PC-3 (cell line): ENCODE measurements at regions not wholly inside any gene's neighbourhood (a gene's known extent, or its start where the extent isn't known, plus 50 kb on each side); places are given as distances from the start of the nearest gene placed in this dataset.

Source experiments
- ATAC-seq: fragments of 200-7000 bp; cut with Tn5 transposase; 2 replicates; pipeline ENCODE4 v1.9.1; 2020; ENCODE audit warnings: mild to moderate bottlenecking, moderate library complexity
- BruUV-seq: library from RNA; stranded (reverse); fragments of 400-500 nt; replicated peaks from 2 replicates; lab custom pipeline; 2021; lab: Mats Ljungman, UMichigan
- CTCF ChIA-PET: fragments of 300-600 bp; sonication (Branson Sonifier 250); formaldehyde crosslinking; loops from one replicate; lab custom pipeline; 2022; ENCODE audit warnings: antibody characterized with exemption; lab: Charles Lee
- POLR2A ChIA-PET: fragments of 300-600 bp; sonication (Branson Sonifier 250); formaldehyde crosslinking; loops from one replicate; lab custom pipeline; 2022; ENCODE audit warnings: antibody characterized with exemption; ENCODE audit not compliant: unreplicated experiment; lab: Charles Lee
- DNase-seq: peaks from one replicate; pipeline ENCODE4 v3.0.0-alpha.2; 2015
- H2AFZ ChIP-seq: fragments of 300-600 bp; sonication (generic); 2 replicates; pipeline ENCODE4 v1.6.0; 2016; ENCODE audit warnings: antibody characterized with exemption, low read length
- H3F3A ChIP-seq: fragments of 300-600 bp; sonication (generic); one replicate; pipeline ENCODE4 v1.6.0; 2017; ENCODE audit warnings: antibody characterized with exemption, low read length, control low read depth, mild to moderate bottlenecking; ENCODE audit not compliant: unreplicated experiment
- H3K27ac ChIP-seq: fragments of 300-600 bp; sonication (generic); 2 replicates; pipeline ENCODE4 v1.5.1; 2016; ENCODE audit warnings: mild to moderate bottlenecking, low read length
- H3K27me3 ChIP-seq: fragments of 300-600 bp; sonication (generic); 2 replicates; pipeline ENCODE4 v1.6.1; 2016; ENCODE audit warnings: low read length, mixed read lengths
- H3K36me3 ChIP-seq: fragments of 300-600 bp; sonication (generic); 2 replicates; pipeline ENCODE4 v1.6.1; 2016; ENCODE audit warnings: low read depth, mixed run types, low read length, mixed read lengths
- H3K4me1 ChIP-seq: fragments of 300-600 bp; sonication (generic); 2 replicates; pipeline ENCODE4 v1.5.1; 2016; ENCODE audit warnings: low read length; ENCODE audit not compliant: insufficient read depth
- H3K4me2 ChIP-seq: fragments of 300-600 bp; sonication (generic); 2 replicates; pipeline ENCODE4 v1.6.0; 2016; ENCODE audit warnings: low read length
- H3K4me3 ChIP-seq: fragments of 300-600 bp; sonication (generic); 2 replicates; pipeline ENCODE4 v1.5.1; 2016; ENCODE audit warnings: mild to moderate bottlenecking, low read length, mixed read lengths
- H3K79me2 ChIP-seq: fragments of 300-600 bp; sonication (generic); 2 replicates; pipeline ENCODE4 v1.6.1; 2017; ENCODE audit warnings: low read length, mixed read lengths
- H3K9ac ChIP-seq: fragments of 300-600 bp; sonication (generic); 2 replicates; pipeline ENCODE4 v1.6.0; 2016; ENCODE audit warnings: mild to moderate bottlenecking, low read length
- H3K9me2 ChIP-seq: fragments of 300-600 bp; sonication (generic); replicated peaks from 2 replicates; pipeline ENCODE4 v1.6.1; 2016; ENCODE audit warnings: mixed run types, low read length, mixed read lengths
- H3K9me3 ChIP-seq: fragments of 300-600 bp; sonication (generic); 2 replicates; pipeline ENCODE4 v1.6.1; 2016; ENCODE audit warnings: low read length, mixed read lengths
- H4K20me1 ChIP-seq: fragments of 300-600 bp; sonication (generic); 2 replicates; pipeline ENCODE4 v1.6.1; 2016; ENCODE audit warnings: low read length, mixed read lengths
- CTCF ChIP-seq: fragments of 300-600 bp; sonication (generic); conservative IDR thresholded peaks from 2 replicates; pipeline ENCODE4 v1.5.1; 2017; ENCODE audit warnings: antibody characterized with exemption, low read depth, mild to moderate bottlenecking, low read length
- EZH2 ChIP-seq: fragments of 300-600 bp; sonication (generic); IDR thresholded peaks from one replicate; pipeline ENCODE4 v1.6.1; 2017; ENCODE audit warnings: antibody characterized with exemption, mild to moderate bottlenecking, low read length; ENCODE audit not compliant: unreplicated experiment
- EZH2phosphoT487 ChIP-seq: fragments of 300-600 bp; sonication (generic); IDR thresholded peaks from 2 replicates; pipeline ENCODE4 v1.6.1; 2018; ENCODE audit warnings: mild to moderate bottlenecking, antibody characterized with exemption, low read length, borderline replicate concordance
- intact Hi-C: fragments of 100-400 bp; cut with micrococcal nuclease; formaldehyde crosslinking; loops from 2 replicates; pipeline ENCODE4 v1.9.0; 2023

- BruUV-seq: no TSS peak
- ChIA-PET CTCF (interaction anchor here (0.5 kb wide), 1 partner anchor 166 kb away, joined by 5 read pairs; no protein-coding TSS in a partner anchor), POLR2A (no interaction called here)
- no peak for ATAC-seq
- no peak for TF ChIP-seq EZH2
- TF ChIP-seq CTCF: no peak
- TF ChIP-seq EZH2phosphoT487: no peak
- Histone ChIP-seq H3K4me1 (peaks cover 9% of the 10 kb centered on the region; the same call in 1 of the 2 replicates), H3K27me3 (peaks cover 41% of the 10 kb centered on the region), H2AFZ (no peak overlapping the region), H3F3A (no peaks in the 10 kb centered on the region), H3K9me2 (no peaks in the 10 kb centered on the region), H3K36me3 (no peaks in the 10 kb centered on the region), H3K4me3 (no peak overlapping the region), H3K9ac (no peak overlapping the region), H3K27ac (no peak overlapping the region), H3K79me2 (no peaks in the 10 kb centered on the region), H3K4me2 (no peak overlapping the region), H3K9me3 (no peaks in the 10 kb centered on the region), H4K20me1 (no peaks in the 10 kb centered on the region)
- intact Hi-C loops: no loop called here
- DNase-seq: no peak
Observed at GRCh38 chr20:6420336-6420735, 297.5 kb upstream of the FERMT1 start.

- Histone ChIP-seq H3K27ac (no peak overlapping the region), H3K79me2 (no peaks in the 10 kb centered on the region), H3F3A (no peaks in the 10 kb centered on the region), H3K9ac (no peak overlapping the region), H3K4me3 (no peak overlapping the region), H3K4me1 (peaks cover 9% of the 10 kb centered on the region; the same call in 1 of the 2 replicates), H3K27me3 (peaks cover 47% of the 10 kb centered on the region), H2AFZ (no peak overlapping the region), H4K20me1 (no peaks in the 10 kb centered on the region), H3K36me3 (no peaks in the 10 kb centered on the region), H3K9me3 (no peaks in the 10 kb centered on the region), H3K9me2 (no peaks in the 10 kb centered on the region), H3K4me2 (no peak overlapping the region)
- intact Hi-C loops: no loop called here
- ATAC-seq (peak; percentile 88), DNase-seq (peak; percentile 69)
- no peak for TF ChIP-seq CTCF
- TF ChIP-seq EZH2: no peak
- TF ChIP-seq EZH2phosphoT487: no peak
- CTCF ChIA-PET: no interaction called here
- POLR2A ChIA-PET: interaction anchor here (0.6 kb wide), 1 partner anchor 86 kb away, joined by 3 read pairs; no protein-coding TSS in a partner anchor
- no TSS peak for BruUV-seq
Observed at GRCh38 chr20:6418732-6419131, 295.9 kb upstream of the FERMT1 start.

GRCh38 chr20:6416371-6416770, 293.5 kb upstream of the FERMT1 start:
- Histone ChIP-seq H3K9me2 (no peaks in the 10 kb centered on the region), H2AFZ (no peak overlapping the region), H3K27me3 (peaks cover 40% of the 10 kb centered on the region), H3K4me1 (peaks cover 9% of the 10 kb centered on the region; the same call in 1 of the 2 replicates), H3K4me3 (no peak overlapping the region), H3K4me2 (no peak overlapping the region), H3K9ac (no peak overlapping the region), H3F3A (no peaks in the 10 kb centered on the region), H3K36me3 (no peaks in the 10 kb centered on the region), H3K9me3 (no peaks in the 10 kb centered on the region), H3K79me2 (no peaks in the 10 kb centered on the region), H4K20me1 (no peaks in the 10 kb centered on the region), H3K27ac (no peak overlapping the region)
- intact Hi-C loops: no loop called here
- ATAC-seq: no peak
- BruUV-seq: no TSS peak
- TF ChIP-seq EZH2phosphoT487 (no peak), CTCF (0 out of 2 replicates have a peak, but pooled peaks have one; percentile 31)
- POLR2A ChIA-PET: no interaction called here
- no peak for DNase-seq
- CTCF ChIA-PET: no interaction called here
